Astrocyte (in vitro differentiated cells and primary cell): ENCODE measurements at regions not wholly inside any gene's neighbourhood (a gene's known extent, or its start where the extent isn't known, plus 50 kb on each side); places are given as distances from the start of the nearest gene placed in this dataset.
"Not testable (repeated sequence)": the region's sequence is repeated elsewhere in the genome, so short reads cannot be mapped to it uniquely, and the experiment has no call there.

Experiments
- DNase-seq: peaks from one replicate; pipeline ENCODE4 v3.0.0-alpha.2; 2010; ENCODE audit warnings: low read depth
- FAIRE-seq: peaks from 2 replicates; lab custom pipeline; 2011; peaks lifted over from hg19 to GRCh38; lab: Jason Lieb, UNC
- H2AFZ ChIP-seq: 2 replicates; pipeline ENCODE4 v1.6.0; 2012; ENCODE audit warnings: low read depth, low read length, inconsistent platforms
- H3K27ac ChIP-seq: 2 replicates; pipeline ENCODE4 v1.5.1; 2011; ENCODE audit warnings: low read depth, low read length, inconsistent platforms
- H3K27me3 ChIP-seq: 2 replicates; pipeline ENCODE4 v1.6.0; 2011; ENCODE audit warnings: low read length, inconsistent platforms; ENCODE audit not compliant: insufficient read depth
- H3K36me3 ChIP-seq: 2 replicates; pipeline ENCODE4 v1.5.1; 2011; ENCODE audit warnings: low read length, inconsistent platforms; ENCODE audit not compliant: insufficient read depth
- H3K4me1 ChIP-seq: 2 replicates; pipeline ENCODE4 v1.5.1; 2011; ENCODE audit warnings: low read length, inconsistent platforms; ENCODE audit not compliant: insufficient read depth
- H3K4me2 ChIP-seq: 2 replicates; pipeline ENCODE4 v1.6.0; 2012; ENCODE audit warnings: low read length, inconsistent platforms
- H3K4me3 ChIP-seq: 2 replicates; pipeline ENCODE4 v1.5.1; 2011; ENCODE audit warnings: low read depth, mild to moderate bottlenecking, low read length, inconsistent platforms; ENCODE audit not compliant: insufficient read depth
- H3K79me2 ChIP-seq: 2 replicates; pipeline ENCODE4 v1.6.0; 2012; ENCODE audit warnings: mild to moderate bottlenecking, low read length, inconsistent platforms; ENCODE audit not compliant: insufficient read depth
- H3K9ac ChIP-seq: 2 replicates; pipeline ENCODE4 v1.6.0; 2012; ENCODE audit warnings: mild to moderate bottlenecking, low read length, inconsistent platforms
- H3K9me3 ChIP-seq: 2 replicates; pipeline ENCODE4 v1.5.1; 2012; ENCODE audit warnings: low read depth, mild to moderate bottlenecking, low read length, inconsistent platforms; ENCODE audit not compliant: insufficient read depth
- H4K20me1 ChIP-seq: 2 replicates; pipeline ENCODE4 v1.6.0; 2012; ENCODE audit warnings: low read length, inconsistent platforms; ENCODE audit not compliant: insufficient read depth
- H3K27ac Mint-ChIP-seq: one replicate; pipeline ENCODE4 v1.8.0; 2021; ENCODE audit warnings: mild to moderate bottlenecking, mixed read lengths; ENCODE audit not compliant: unreplicated experiment
- H3K27me3 Mint-ChIP-seq: one replicate; pipeline ENCODE4 v1.8.0; 2021; ENCODE audit warnings: low read depth, mixed read lengths; ENCODE audit not compliant: unreplicated experiment
- H3K36me3 Mint-ChIP-seq: one replicate; pipeline ENCODE4 v1.8.0; 2021; ENCODE audit warnings: low read depth, mixed read lengths; ENCODE audit not compliant: unreplicated experiment
- H3K4me1 Mint-ChIP-seq: one replicate; pipeline ENCODE4 v1.8.0; 2021; ENCODE audit warnings: low read depth, mixed read lengths; ENCODE audit not compliant: unreplicated experiment
- H3K4me3 Mint-ChIP-seq: one replicate; pipeline ENCODE4 v1.8.0; 2021; ENCODE audit warnings: mild to moderate bottlenecking, moderate library complexity, mixed read lengths; ENCODE audit not compliant: unreplicated experiment
- H3K9me3 Mint-ChIP-seq: one replicate; pipeline ENCODE4 v1.8.0; 2021; ENCODE audit warnings: mild to moderate bottlenecking, mixed read lengths; ENCODE audit not compliant: unreplicated experiment
- CTCF ChIP-seq: IDR thresholded peaks from 2 replicates; pipeline ENCODE4 v1.5.1; 2011; ENCODE audit warnings: low read depth, mild to moderate bottlenecking, inconsistent platforms, low read length, moderate library complexity; ENCODE audit not compliant: insufficient read depth
- EZH2 ChIP-seq: IDR thresholded peaks from 2 replicates; pipeline ENCODE4 v1.6.1; 2012; ENCODE audit warnings: mild to moderate bottlenecking, low read length, inconsistent platforms; ENCODE audit not compliant: insufficient read depth

- H3K27ac Mint-ChIP-seq: no peak overlapping the region
- H3K4me3 ChIP-seq: no peak overlapping the region
- H2AFZ ChIP-seq: no peak overlapping the region
- H4K20me1 ChIP-seq: no peaks in the 10 kb centered on the region
- no peaks in the 10 kb centered on the region for H3K27me3 Mint-ChIP-seq
- TF ChIP-seq CTCF (no peak), EZH2 (no peak)
- H3K9ac ChIP-seq: no peak overlapping the region
- H3K36me3 Mint-ChIP-seq: no peaks in the 10 kb centered on the region
- no peaks in the 10 kb centered on the region for H3K4me1 ChIP-seq
- H3K79me2 ChIP-seq: no peaks in the 10 kb centered on the region
- no peaks in the 10 kb centered on the region for H3K36me3 ChIP-seq
- H3K4me3 Mint-ChIP-seq: no peak overlapping the region
- H3K27ac ChIP-seq: no peak overlapping the region
- no peak overlapping the region for H3K4me2 ChIP-seq
- DNase-seq: no peak
- peaks cover 5% of the 10 kb centered on the region for H3K4me1 Mint-ChIP-seq
- no peaks in the 10 kb centered on the region for H3K9me3 Mint-ChIP-seq
- H3K27me3 ChIP-seq: no peaks in the 10 kb centered on the region
- no peak for FAIRE-seq
- no peaks in the 10 kb centered on the region for H3K9me3 ChIP-seq
Observed at GRCh38 chr5:121049971-121050370, 585.9 kb downstream of the PRR16 start.

- FAIRE-seq (no peak), DNase-seq (no peak)
- Histone ChIP-seq H3K27ac (no peak overlapping the region), H3K4me2 (no peak overlapping the region), H3K4me3 (no peak overlapping the region), H4K20me1 (no peaks in the 10 kb centered on the region), H3K27me3 (no peaks in the 10 kb centered on the region), H2AFZ (no peak overlapping the region), H3K9ac (no peak overlapping the region), H3K9me3 (no peaks in the 10 kb centered on the region), H3K36me3 (no peaks in the 10 kb centered on the region), H3K4me1 (no peaks in the 10 kb centered on the region), H3K79me2 (no peaks in the 10 kb centered on the region)
- Mint-ChIP-seq H3K4me1 (peaks cover 5% of the 10 kb centered on the region), H3K27ac (peak overlapping the region; percentile 3), H3K4me3 (no peak overlapping the region), H3K36me3 (no peaks in the 10 kb centered on the region), H3K9me3 (no peaks in the 10 kb centered on the region), H3K27me3 (no peaks in the 10 kb centered on the region)
- TF ChIP-seq EZH2 (no peak), CTCF (no peak)
Observed at GRCh38 chr5:121053055-121053985, 589.2 kb downstream of the PRR16 start.

GRCh38 chr5:121055586-121055985, 591.5 kb downstream of the PRR16 start:
- Histone ChIP-seq H3K9me3 (no peaks in the 10 kb centered on the region), H3K9ac (no peak overlapping the region), H3K36me3 (no peaks in the 10 kb centered on the region), H3K27me3 (no peaks in the 10 kb centered on the region), H4K20me1 (no peaks in the 10 kb centered on the region), H3K4me3 (no peak overlapping the region), H3K27ac (no peak overlapping the region), H3K79me2 (no peaks in the 10 kb centered on the region), H2AFZ (no peak overlapping the region), H3K4me2 (no peak overlapping the region), H3K4me1 (no peaks in the 10 kb centered on the region)
- Mint-ChIP-seq H3K4me3 (no peak overlapping the region), H3K36me3 (no peaks in the 10 kb centered on the region), H3K9me3 (no peaks in the 10 kb centered on the region), H3K4me1 (peaks cover 5% of the 10 kb centered on the region), H3K27ac (no peak overlapping the region), H3K27me3 (no peaks in the 10 kb centered on the region)
- TF ChIP-seq EZH2 (no peak), CTCF (no peak)
- DNase-seq: no peak
- no peak for FAIRE-seq

- not testable (repeated sequence) for H3K27ac Mint-ChIP-seq, H3K27ac ChIP-seq, H3K4me3 ChIP-seq, H3K27me3 Mint-ChIP-seq, H3K4me1 Mint-ChIP-seq, H3K4me1 ChIP-seq, H3K79me2 ChIP-seq, H3K27me3 ChIP-seq, H4K20me1 ChIP-seq, FAIRE-seq, H2AFZ ChIP-seq, H3K4me3 Mint-ChIP-seq, H3K9ac ChIP-seq, H3K36me3 Mint-ChIP-seq, H3K36me3 ChIP-seq, DNase-seq, H3K9me3 Mint-ChIP-seq, H3K9me3 ChIP-seq, H3K4me2 ChIP-seq
Observed at GRCh38 chr5:121064241-121064640, 600.1 kb downstream of the PRR16 start.
